ENCODE measurements at regions not wholly inside any gene's neighbourhood (a gene's known extent, or its start where the extent isn't known, plus 50 kb on each side); places are given as distances from the start of the nearest gene placed in this dataset.
"Not testable (repeated sequence)": the region's sequence is repeated elsewhere in the genome, so short reads cannot be mapped to it uniquely, and the experiment has no call there.

DNA sequence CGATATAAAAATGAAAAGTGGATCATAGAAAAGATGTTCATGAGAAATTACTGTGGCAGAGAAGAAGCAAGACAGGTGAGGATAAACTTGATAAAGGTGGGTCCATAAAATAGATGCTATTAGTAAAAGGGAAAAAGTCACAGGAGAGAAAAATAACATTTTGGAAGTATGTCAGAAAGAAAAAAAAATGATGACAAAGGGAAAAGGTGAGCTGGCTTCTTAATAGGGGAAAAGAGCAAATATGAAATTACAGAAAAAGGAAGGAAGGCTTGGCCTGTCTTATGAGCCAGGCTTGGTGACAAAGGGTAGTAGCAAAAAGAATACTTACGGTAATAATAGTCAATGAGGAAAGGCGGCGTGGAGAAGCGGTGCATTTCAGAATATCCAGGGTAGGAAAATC, 386.1 kb downstream of the RWDD3 start:
- DNase-seq = no peak

DNA sequence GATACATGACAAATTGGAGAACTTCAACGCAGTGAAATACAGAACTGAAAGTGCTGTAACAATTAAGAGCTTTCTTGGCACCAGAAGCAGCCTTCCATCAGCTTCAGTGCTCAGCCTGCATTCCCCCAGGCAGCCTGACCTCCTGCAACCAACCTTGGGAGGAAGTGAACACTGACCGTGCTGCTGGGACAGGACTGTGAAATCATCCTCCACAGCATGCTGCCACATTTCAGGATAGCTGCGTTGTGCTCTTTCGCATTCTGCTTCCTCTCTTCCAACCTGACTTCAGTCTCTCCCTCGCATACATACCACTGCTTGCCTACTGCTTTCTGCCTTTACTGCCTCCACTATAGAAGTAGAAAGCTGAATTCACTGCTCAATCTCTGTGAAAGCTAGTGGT, 388.6 kb downstream of the RWDD3 start:
- no peak for DNase-seq

DNA sequence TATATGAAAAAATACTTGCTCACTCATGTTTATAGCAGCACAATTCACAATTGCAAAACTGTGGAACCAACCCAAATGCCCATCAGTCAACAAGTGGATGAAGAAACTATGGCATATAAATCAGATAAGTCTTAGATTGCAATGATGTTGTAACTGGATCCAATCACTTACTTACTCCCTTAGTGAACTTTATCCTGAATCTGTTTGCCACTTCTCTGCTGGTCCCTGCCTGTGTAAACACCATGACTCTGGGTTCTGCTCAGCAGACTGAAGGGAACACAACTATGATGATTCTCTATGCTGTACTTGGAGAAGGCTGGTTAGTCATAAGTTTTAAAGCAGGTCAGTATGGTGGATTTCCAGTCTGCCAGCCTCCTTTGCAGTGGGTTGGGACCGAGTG, 391.2 kb downstream of the RWDD3 start:
- DNase-seq = no peak

GRCh38 chr1:95627244-95627643, 393.2 kb downstream of the RWDD3 start:
- DNase-seq = no peak

DNA sequence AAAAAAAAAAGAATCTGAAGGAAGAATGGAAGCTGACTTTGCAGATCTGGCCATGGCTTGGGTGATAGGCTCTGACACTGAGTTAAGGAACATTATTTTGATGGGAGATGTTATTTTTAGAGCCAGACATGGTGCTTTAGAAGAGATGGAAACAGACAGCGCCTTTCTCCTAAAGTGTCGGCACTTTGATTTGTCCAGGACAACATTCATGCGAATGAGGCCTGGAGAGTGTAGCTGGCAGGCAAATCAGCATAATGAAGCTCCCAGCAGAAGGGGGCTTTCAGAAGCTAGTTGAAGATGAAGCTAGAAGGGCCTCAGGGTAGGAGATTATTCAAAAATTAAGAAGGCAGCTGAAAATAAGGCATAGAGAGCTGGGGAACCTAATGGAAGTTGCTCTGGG, 397.7 kb downstream of the RWDD3 start:
- DNase-seq = no peak

DNA sequence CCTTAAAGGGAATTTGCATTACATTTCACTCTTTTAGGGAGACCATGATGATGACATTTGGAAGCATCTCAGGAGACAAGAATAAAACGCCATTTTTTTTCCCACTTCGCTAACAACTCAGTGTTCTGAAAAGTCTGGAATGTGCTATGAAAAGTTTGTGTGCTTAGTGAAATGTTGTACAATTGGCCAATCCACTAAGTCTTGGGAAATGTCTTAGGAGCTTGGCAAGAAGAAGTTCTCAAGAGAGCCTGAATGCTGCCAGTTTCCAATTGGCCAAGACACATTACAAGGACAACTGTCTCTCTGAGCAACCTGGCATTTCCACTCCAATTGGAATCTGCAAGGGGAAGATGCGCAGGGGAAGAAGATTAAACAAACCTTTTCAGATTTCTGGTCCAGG, 401.8 kb downstream of the RWDD3 start:
- DNase-seq = no peak

GRCh38 chr1:95636897-95637296, 402.9 kb downstream of the RWDD3 start:
- no peak for DNase-seq

- DNase-seq = no peak
Measured at GRCh38 chr1:95640746-95641145, 406.7 kb downstream of the RWDD3 start.

DNA sequence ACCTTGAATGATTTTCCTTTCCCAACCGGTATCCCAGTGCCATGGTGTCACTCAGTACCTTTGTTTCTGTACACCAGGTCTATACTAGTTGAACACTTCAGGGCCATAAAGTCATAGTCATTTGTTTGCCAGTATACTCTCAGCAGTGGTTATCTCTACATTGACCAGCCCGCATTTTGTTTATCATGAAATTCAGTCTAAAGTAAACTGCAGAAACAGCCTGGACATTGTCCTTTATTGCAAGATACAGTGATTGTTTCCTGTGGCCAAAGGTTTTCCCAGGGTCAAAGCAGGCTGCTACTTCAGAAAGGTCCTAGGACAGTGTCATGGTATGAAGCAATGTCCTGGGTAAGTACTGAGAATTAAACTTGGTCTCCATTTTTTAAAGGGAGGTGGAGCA, 407.4 kb downstream of the RWDD3 start:
- no peak for DNase-seq

DNA sequence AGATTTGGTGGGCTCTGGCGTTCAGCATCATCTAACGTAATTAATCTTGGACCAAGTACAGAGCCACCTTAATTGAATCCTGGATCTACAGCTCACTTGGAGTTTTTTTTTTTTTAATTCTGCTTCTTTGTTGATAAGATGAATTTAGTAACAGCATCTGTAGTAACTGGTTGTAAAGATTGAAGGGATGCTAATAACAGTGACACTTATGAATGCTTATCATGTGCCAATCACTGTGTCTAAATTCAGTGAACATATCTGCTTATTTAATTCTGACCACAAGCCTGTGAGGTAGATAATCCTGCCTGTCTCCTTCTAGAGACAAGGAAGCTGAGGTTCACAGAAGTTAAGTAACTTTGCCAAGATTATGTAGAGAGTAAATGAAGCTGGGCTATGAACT, 408.0 kb downstream of the RWDD3 start:
- DNase-seq = no peak

DNA sequence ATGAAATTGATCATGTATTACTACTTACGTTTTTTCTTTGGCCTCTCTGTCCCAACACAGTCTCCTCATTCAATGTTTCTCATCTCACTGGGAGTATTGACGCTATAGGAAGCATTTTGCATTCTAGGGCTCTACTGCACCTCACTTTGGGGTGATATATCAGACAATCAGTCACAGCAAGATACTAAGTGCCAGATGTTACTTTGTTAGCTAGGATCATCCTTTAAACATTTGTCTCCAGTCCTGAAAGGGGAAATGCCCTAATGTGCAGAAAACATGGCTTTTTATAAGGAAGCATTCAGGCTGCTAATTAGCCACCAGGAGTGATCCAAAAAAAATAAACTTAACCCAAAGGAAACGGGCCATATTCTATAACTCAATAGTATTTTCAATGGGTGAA, 409.1 kb downstream of the RWDD3 start:
- no peak for DNase-seq

DNA sequence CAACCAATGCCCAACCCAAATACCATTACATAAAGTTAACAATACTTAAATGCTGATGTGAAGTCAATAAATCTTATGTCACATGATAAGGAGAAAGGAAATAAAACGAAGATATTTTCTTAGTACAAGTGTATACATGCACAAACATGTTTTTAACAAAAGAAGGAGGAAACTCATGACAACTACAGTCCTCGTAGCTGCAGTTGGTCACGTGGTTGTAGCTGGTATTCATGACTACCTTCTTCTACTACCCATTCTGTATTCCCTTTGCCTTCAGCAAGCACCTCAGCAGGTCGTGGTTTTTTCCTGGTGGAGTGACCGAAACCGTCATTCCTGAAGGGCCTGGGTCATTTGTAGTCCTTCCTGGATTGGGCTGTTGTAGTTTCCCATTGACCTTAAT, 411.1 kb downstream of the RWDD3 start:
- DNase-seq = not testable (repeated sequence)

DNA sequence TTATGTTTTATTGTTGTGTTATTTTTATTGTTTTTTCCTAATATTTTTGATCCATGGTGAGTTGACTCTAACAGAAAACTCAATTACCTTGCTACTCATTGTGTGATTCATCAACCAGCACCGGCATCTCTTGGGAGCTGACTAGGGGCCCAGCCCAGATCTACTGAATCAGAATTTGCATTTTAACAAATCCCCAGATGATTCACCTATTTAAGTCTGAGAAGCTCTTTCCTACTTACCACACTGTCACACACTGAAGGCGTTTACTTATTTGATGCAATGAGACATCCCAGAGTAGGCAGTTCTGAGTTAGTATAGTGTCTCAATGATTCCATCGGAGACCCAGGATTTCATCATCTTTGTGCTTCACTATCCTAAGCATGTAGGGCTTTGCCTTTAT, 416.6 kb downstream of the RWDD3 start:
- no peak for DNase-seq

DNA sequence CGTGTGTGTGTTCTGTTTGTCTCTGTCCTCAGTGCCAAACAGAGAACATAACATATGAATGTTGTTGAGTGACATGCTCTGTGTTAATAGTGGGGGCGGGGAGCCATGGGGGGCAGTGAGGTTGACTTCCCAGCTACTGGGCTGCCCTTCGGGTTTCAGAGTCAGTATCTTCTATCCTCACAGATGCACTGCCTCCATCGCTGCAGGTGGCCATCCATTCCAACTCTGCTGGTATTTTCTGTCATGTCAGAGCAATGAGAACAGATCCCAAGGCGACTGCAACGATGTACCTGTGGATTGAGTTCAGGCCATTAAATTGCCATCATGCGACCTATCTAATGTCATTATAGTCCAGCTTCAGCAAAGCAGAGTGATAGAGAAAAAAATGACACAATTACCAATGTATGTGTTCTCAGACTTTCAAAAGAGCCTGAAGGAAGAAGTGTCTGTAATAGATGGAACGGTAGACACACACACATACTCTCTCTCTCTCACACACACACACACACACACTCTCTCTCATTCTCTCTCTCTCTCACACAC, 418.5 kb downstream of the RWDD3 start:
- no peak for DNase-seq

GRCh38 chr1:95653618-95654017, 419.6 kb downstream of the RWDD3 start:
- DNase-seq = no peak

- no peak for DNase-seq
Measured at GRCh38 chr1:95655321-95656020, 421.5 kb downstream of the RWDD3 start.

DNA sequence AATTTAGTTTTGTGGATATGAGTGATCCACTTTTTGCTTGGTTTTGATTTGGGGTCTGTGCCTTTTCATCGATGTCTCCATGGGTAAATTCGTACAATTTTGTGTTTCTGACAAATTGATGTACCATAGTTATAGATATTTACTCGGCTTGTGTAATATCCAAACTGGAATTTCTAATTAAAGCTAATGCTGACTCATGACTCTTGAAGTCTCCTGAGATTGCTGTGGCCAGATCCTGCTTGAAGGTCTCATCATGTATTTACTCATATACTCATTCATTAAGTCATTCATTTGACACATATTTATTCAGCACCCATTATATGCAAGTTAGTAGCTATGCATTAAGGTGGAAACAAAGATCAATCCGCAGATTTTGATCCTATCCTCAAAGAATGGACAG, 423.2 kb downstream of the RWDD3 start:
- no peak for DNase-seq

- no peak for DNase-seq
Measured at GRCh38 chr1:95659166-95659565, 425.2 kb downstream of the RWDD3 start.

DNA sequence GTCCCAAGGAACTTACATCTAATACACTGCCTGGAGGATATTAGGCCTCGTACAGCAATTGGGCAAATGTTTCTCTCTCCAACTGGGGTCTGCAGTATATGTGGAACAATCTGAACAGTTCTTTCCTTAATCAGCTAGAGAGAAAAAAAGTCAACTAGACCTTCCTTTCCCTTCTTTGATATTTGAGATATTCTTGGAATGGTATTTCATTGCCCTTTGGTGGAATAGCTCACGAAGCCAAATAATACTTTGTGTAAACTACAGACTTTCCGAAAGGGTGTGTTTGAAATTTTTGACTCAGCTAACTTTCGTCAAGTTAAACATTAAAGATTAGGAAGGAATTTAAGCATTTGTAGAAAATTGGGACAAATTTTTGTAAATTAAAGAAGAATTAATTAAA, 425.6 kb downstream of the RWDD3 start:
- DNase-seq = no peak

GRCh38 chr1:95660736-95661135, 426.7 kb downstream of the RWDD3 start:
- no peak for DNase-seq

GRCh38 chr1:95663530-95663929, 429.5 kb downstream of the RWDD3 start:
- not testable (repeated sequence) for DNase-seq

DNA sequence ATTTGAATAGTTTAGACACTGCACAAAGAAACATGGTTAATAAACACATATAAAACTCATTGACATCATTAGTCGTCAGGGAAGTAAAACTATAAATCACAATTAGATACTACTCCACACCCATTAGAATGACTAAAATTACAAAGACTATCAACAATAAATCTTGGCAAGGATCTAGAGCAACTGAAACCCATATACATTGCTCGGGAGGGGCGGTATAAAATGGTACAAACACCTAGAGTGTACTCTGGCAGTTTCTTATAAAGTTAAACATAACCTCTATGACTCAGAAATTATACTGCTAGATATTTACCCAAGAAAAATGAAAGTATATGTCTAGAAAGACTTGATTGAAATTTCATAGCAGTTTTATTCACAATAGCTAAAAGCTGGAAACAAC, 434.2 kb downstream of the RWDD3 start:
- no peak for DNase-seq

GRCh38 chr1:95669638-95670037, 435.6 kb downstream of the RWDD3 start:
- DNase-seq = not testable (repeated sequence)

GRCh38 chr1:95671098-95671497, 437.1 kb downstream of the RWDD3 start:
- no peak for DNase-seq

DNA sequence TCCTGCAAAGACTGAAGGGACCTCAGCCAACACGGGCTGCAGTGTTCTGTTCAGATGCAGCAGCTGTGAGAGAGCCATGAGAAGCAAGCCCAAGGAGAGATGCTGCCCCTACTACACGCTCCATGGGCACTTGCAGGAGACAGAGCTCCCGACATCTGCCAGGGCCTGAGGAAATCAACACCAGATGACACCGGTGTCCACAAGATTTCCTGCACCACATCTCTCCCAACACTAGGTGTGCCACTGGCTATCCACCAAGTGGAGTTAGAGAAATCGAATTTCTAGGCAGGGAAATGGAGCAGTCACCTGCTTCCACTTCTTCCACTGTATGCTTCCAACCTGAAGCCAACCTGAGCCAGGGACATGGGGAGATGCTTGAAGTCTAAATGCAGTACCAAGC, 445.3 kb downstream of the RWDD3 start:
- DNase-seq = no peak

Measured in activated CD4-positive, alpha-beta T cell treated with anti-CD3 and anti-CD28 coated beads, Interleukin-10, Interleukin-2, amounts not matched to agents 100 ng/mL and 50 ng/mL, durations not matched to agents 16 hours and 8 hours (primary cell).